Mammary epithelial cell (primary cell): ENCODE measurements at regions not wholly inside any gene's neighbourhood (a gene's known extent, or its start where the extent isn't known, plus 50 kb on each side); places are given as distances from the start of the nearest gene placed in this dataset.
"Not testable (repeated sequence)": the region's sequence is repeated elsewhere in the genome, so short reads cannot be mapped to it uniquely, and the experiment has no call there.

ENCODE experiments used
- CTCF ChIP-seq, 2 donors: IDR thresholded peaks in 1 of 2; conservative IDR thresholded peaks in 1 of 2; 2 replicates each; pipeline ENCODE4 v1.5.1; 2011 to 2012; ENCODE audit warnings: inconsistent platforms in 2 of 2, low read length in 2 of 2, mild to moderate bottlenecking in 2 of 2, control low read depth in 1 of 2, low read depth in 1 of 2; ENCODE audit not compliant: insufficient read depth in 1 of 2; ENCODE audit errors: extremely low read depth in 1 of 2
- EZH2 ChIP-seq: IDR thresholded peaks from 2 replicates; pipeline ENCODE4 v1.6.1; 2012; ENCODE audit warnings: low read length, inconsistent platforms, borderline replicate concordance

DNA sequence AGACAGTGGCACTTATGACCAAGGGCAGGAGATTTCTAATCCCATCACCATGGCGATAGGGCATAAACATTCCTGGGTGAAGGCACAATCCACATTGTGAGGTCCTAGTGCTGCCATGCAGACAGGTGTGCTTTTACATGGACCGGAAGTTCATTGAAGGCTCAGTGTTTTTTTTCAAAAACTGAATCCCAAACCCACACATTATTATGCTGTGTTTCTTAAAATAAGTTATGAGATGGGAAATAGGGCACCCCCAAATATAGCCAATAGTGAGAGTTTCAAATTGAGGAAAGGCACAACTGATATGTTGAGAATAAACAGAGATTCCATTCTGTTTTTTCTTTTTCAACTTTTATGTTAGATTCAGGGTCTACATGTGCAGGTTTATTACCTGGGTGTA is 195.2 kb upstream of the TPTE start:
- TF ChIP-seq CTCF (conservative IDR thresholded peaks at IDR 0.05 in 1 of 2, IDR thresholded peaks at IDR 0.05 in 1 of 2; ENCODE audit: extremely low read depth in 1 of 2, insufficient read depth in 1 of 2, low read depth in 1 of 2, low read length in 2 of 2); EZH2: not testable (repeated sequence)
